ENCODE measurements at regions not wholly inside any gene's neighbourhood (a gene's known extent, or its start where the extent isn't known, plus 50 kb on each side); places are given as distances from the start of the nearest gene placed in this dataset.

DNA sequence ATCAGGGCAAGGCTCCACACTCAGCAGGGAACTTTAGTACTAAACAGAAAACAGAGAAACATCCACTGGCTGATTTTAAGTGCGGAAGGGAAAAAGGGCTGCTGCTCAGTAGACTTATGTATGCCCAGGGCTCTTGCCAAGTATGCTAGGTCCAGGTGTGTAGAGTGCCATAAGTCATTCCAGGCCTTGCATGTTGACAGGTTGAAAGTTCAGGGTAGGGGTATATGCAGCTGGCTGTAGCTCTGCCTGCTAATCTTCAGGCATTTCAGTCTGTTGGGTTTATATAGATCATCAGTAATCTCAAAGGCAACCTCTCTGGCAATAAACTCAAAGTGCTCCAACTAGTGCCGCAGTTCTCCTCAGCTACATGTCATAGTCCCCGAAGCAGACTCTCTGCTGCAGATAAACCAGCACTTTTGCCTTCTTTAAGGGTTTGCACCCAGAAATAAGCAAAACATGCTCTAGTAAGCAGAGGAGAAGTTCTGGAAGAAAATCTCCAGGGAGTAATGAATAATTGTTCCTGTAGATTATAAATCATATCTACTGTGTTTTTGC lies 134.9 kb upstream of the GRIA3 start:
- no peak for DNase-seq (ENCODE audit: low read depth)
- TF ChIP-seq, protein P1, sequence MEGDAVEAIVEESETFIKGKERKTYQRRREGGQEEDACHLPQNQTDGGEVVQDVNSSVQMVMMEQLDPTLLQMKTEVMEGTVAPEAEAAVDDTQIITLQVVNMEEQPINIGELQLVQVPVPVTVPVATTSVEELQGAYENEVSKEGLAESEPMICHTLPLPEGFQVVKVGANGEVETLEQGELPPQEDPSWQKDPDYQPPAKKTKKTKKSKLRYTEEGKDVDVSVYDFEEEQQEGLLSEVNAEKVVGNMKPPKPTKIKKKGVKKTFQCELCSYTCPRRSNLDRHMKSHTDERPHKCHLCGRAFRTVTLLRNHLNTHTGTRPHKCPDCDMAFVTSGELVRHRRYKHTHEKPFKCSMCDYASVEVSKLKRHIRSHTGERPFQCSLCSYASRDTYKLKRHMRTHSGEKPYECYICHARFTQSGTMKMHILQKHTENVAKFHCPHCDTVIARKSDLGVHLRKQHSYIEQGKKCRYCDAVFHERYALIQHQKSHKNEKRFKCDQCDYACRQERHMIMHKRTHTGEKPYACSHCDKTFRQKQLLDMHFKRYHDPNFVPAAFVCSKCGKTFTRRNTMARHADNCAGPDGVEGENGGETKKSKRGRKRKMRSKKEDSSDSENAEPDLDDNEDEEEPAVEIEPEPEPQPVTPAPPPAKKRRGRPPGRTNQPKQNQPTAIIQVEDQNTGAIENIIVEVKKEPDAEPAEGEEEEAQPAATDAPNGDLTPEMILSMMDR (IDR thresholded peaks at IDR 0.05; ENCODE audit: insufficient read depth, low read depth, low read length, missing control alignments) = no peak
- no peak overlapping the region for H3K4me3 ChIP-seq (ENCODE audit: low read length)

DNA sequence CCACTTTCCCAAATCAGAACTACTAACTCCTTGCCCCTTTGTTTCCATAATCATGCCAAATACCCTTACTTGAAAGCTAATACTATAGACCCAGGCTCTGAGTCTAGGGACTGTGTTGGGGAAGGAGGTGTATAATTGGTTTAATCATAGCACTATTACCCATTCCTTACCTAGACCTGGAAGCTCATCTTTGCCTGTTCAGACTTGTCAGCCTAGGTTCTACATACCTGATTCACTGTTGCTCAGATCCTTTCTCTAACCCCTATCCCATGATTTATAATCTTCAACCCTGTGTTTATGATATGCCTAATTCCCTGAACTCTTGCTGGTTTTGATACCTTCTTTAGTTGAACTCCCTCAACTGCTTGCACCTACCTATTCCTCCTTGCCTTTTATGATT lies 123.1 kb upstream of the GRIA3 start:
- H3K4me3 ChIP-seq (ENCODE audit: low read length) = no peak overlapping the region
- TF ChIP-seq, protein P1 (IDR thresholded peaks at IDR 0.05; ENCODE audit: insufficient read depth, low read depth, low read length, missing control alignments) = no peak
- peak; percentile 78 for DNase-seq (ENCODE audit: low read depth)

DNA sequence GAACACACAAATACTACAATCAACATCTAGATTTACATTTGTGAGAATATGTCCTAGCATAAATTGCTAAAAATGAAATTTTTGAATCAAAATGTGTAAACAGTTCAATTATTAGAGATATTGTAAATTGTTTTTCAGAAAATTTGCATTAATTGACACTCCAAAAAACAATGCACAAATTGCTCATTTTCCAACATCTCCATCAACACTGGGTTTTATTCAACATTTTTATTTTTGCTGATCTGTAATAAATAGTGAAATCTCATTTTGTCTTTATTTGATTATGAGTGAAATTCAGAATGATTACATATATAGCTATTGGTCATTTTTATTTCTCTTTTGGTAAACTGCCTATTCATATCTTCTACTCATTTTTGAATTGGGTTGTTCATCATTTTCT lies 120.0 kb upstream of the GRIA3 start:
- no peak overlapping the region for H3K4me3 ChIP-seq (ENCODE audit: low read length)
- TF ChIP-seq, protein P1 (IDR thresholded peaks at IDR 0.05; ENCODE audit: insufficient read depth, low read depth, low read length, missing control alignments) = no peak
- no peak for DNase-seq (ENCODE audit: low read depth)

DNA sequence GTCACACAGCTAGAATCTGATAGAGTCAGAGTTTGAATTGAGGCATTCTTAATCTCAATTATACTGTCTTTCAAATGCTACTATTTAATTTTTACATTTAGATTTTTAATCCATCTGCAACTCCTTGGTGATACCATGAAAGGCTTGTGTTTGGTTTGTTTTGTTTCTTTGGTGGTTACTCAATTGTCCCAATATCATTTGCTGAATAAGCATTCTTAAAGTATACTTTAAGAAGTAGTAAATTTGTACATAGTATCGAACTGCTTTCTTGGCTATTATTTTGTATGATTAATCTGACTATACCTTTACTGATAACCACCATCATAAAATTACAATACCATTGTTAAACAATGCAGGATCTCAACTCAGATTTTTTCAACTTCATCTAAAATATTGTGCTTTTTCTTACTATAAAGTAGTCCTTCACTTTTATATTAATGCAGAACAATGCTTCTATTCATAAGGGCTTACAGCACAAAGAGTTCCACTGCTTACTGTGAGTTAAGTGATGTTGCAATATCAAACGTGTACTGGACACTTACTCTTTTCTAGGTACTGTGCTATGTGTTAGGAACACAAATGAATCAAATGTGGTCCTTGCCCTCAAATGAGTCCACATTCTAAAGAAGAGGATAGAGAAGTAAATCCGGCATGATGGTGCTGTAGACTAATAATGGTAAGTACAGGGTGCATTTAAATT lies 111.2 kb upstream of the GRIA3 start:
- H3K4me3 ChIP-seq (ENCODE audit: low read length) = no peak overlapping the region
- DNase-seq (ENCODE audit: low read depth) = no peak
- TF ChIP-seq, protein P1 (IDR thresholded peaks at IDR 0.05; ENCODE audit: insufficient read depth, low read depth, low read length, missing control alignments) = no peak

DNA sequence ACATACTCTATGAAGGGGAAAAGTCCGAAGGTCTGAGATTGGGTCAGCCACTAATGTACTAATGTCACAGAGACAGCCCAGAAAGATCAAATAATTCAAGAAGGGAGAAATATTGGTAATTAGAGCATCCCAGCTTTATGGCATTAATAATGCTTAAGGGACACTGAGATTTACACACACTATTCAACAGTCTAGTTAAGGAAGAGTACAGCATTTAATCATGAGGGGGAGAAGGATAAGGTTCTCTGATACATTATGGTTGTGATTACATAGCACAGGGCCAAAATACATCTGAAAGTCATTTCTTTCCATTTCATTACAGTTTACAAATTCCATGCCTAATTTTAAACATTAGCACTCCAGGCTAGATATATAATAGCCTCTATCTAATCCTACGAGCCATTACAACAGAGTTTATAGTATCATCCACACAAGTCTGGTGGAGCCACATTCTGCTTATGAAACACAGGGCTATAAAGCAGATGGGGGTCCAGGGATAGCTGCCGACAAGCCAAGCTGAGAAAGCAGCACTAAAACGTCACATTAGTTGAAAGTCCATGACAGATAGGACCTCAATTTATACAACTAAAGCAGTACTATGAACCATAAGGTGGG lies 108.0 kb upstream of the GRIA3 start:
- no peak for DNase-seq (ENCODE audit: low read depth)
- TF ChIP-seq, protein P1 (IDR thresholded peaks at IDR 0.05; ENCODE audit: insufficient read depth, low read depth, low read length, missing control alignments) = no peak
- no peak overlapping the region for H3K4me3 ChIP-seq (ENCODE audit: low read length)

DNA sequence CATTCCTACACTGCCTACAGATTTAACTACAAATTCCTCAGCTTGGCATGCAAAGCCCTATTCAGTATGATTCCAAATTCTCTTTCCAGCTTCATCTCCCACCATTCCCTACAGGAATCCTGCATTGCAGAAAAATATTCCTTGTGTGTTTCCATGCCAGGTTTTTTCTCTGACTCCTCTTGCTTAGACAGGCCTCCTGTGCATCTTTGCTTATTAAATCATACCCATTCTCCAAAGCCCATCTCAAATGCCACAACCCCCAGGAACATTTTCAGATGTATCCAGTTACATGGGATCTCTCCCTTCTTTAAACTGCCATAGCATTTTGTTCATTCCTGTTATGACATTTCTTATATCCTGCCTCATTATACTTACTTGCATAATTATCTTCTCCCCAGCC lies 106.4 kb upstream of the GRIA3 start:
- TF ChIP-seq, protein P1 (IDR thresholded peaks at IDR 0.05; ENCODE audit: insufficient read depth, low read depth, low read length, missing control alignments) = no peak
- no peak for DNase-seq (ENCODE audit: low read depth)
- H3K4me3 ChIP-seq (ENCODE audit: low read length) = no peak overlapping the region
